Liver (tissue), 2 donors: ENCODE measurements at regions not wholly inside any gene's neighbourhood (a gene's known extent, or its start where the extent isn't known, plus 50 kb on each side); places are given as distances from the start of the nearest gene placed in this dataset.

Experiments
- CTCF ChIP-seq: fragments of 150-350 bp; IDR thresholded peaks from 2 replicates; pipeline ENCODE4 v1.5.1; 2017; ENCODE audit warnings: improper control_type of control experiment, low read depth, low read length; ENCODE audit not compliant: missing input control
- REST ChIP-seq: IDR thresholded peaks from 2 replicates; pipeline ENCODE4 v1.6.1; 2016; ENCODE audit warnings: antibody characterized with exemption, mild to moderate bottlenecking
- donor health status: healthy.

GRCh38 chr22:49299821-49300231 lies 527.8 kb downstream of the BRD1 start:
- TF ChIP-seq REST (no peak), CTCF (no peak)
